HG02884 (cell line): ENCODE measurements at regions not wholly inside any gene's neighbourhood (a gene's known extent, or its start where the extent isn't known, plus 50 kb on each side); places are given as distances from the start of the nearest gene placed in this dataset.
"Not testable (repeated sequence)": the region's sequence is repeated elsewhere in the genome, so short reads cannot be mapped to it uniquely, and the experiment has no call there.

ENCODE experiments used
- ATAC-seq: cut with Tn5 transposase; IDR thresholded peaks from one replicate; pipeline ENCODE4 v1.9.1; 2021; ENCODE audit warnings: mild to moderate bottlenecking, moderate library complexity; ENCODE audit not compliant: unreplicated experiment

- no peak for ATAC-seq
Observed at GRCh38 chr2:72032481-72033041, 115.1 kb downstream of the CYP26B1 start.

GRCh38 chr2:72031346-72032110, 116.1 kb downstream of the CYP26B1 start:
- ATAC-seq, result no peak

DNA sequence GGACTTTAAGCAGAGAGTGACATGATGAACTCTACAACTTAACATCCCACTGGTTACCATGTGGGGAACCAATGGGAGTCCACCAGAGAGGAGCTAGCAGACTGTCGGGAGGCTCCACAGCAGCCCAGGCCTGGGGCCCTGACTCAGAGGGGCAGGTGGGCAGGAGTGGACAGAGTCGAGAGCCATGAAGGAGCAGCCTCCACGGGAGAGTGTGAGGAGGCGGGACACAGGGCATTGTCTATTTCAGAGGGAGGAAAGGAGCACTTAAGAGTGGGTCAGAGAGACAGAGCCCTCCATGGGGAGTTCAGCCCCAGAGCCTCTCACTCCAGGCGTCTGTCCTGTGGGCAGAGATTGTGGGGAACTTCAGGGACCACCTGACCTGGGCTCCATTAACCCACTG, 118.7 kb downstream of the CYP26B1 start:
- ATAC-seq, result no peak

- ATAC-seq, result no peak
Observed at GRCh38 chr2:72028351-72028995, 119.2 kb downstream of the CYP26B1 start.

DNA sequence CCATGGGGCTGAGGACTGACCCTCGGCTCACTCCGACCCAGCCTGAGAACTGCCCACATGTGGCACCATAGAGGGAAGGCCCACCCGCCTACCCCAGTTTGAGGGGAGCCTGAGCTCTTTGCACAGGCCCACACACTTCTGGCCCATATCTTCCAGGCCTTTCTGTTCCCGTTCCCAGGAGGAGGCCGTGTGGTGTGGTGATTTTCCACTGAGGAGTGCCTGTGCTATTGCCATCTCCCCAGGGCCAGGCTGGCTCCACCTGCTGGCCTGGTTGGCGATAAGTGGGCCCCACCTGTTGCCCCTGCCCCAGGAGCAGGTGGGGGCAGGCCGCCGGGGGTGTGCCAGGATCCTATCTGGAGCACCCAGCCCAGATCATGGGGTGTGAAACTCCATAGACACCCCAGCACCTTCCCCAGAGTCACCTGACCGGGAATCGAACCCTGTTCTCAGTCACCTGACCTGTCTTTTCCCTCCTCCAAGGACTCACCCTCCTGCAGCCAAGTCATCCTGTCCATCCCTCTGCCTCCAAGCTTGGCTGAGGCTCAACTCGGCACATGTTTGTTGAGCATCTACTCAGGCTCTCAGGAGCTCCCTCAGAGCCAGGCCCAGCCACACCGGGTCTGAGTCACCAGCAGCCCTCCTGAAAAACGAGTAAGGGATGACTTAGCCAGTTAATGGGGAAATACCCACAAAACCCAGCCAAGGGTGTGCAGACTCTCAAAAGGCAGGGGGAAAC, 120.1 kb downstream of the CYP26B1 start:
- no peak for ATAC-seq

DNA sequence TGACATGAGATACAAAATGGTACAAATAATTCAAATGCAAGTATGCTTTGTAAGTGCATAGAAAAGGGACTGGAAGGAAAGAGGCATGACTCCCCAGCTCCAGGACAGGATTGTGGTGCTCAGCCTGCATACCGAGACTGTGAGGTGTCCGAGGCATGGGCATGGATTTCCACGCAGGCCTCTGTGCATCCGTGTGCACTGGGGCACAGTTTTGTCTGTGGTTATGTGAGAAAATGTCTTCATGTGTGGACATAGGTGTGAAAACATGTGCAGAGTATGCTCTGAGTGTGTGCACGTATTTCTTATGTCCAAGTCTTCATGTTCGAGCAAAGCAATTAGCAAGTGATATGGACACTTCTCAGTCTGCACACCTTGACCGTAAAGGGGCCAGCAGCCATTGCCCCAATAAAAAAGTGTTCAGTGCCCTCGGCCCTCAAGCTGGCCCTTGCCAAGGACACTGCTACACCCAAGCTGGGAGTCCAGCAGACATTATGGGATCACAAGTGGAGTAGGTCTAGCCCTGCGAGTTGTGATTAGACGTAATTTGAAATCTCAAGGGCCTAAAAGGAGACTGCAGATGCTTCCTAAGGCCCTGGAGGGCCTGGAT, 120.7 kb downstream of the CYP26B1 start:
- ATAC-seq, result no peak

GRCh38 chr2:72024451-72025175, 123.0 kb downstream of the CYP26B1 start:
- no peak for ATAC-seq

DNA sequence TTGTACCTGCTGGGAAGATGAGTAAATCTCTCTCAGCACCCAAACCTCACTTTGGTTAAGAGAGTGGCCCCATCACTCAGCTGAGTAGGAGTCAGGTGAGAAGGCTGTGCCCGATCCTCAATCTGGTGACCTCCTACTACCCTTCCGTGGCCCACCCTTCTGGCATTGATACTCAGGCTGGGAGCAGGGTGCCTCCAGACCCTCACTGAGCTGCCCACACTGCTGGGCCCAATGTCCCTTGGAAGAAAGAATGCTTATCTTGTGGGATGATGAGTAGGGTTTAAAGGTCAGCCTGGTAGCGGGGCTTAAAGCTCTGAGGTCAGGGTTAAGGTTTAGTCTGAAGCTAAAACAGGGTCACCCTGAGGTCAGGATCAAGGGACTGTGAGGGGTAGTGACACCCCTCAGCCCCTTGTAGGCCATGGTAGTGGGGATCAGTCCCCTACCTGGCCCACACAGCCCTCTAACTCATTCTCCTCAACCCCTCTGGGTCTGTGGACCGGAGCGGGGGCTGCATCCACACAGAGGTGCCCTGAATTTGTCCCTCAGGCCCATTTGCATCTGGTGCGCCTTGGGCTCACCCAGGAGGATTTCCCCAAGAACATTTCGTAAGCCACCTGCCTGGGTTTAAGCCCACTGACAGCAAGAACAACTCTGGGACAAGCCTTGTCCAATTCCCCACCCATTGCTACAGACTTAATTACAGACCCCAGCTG, 123.8 kb downstream of the CYP26B1 start:
- ATAC-seq, result no peak

GRCh38 chr2:72021371-72021770, 126.3 kb downstream of the CYP26B1 start:
- ATAC-seq, result not testable (repeated sequence)

- no peak for ATAC-seq
Observed at GRCh38 chr2:72015266-72015665, 132.4 kb downstream of the CYP26B1 start.

DNA sequence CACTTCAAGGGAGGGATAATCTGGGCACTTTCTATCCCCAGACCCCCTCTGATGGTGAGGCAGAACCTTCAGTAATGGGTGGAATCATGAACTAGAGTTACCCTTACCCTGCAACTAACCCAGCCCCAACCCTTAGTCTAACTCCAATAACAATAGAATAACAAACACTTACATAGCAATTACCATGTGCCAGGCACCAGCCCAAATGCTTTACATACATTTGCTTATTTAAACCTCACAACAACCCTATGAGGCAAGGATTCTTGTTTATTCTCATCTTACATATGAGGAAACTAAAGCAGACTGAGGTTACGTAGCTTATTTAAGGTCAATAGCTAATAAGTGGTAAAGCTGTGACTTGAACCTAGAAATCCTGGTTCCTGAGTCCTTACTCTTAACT, 132.8 kb downstream of the CYP26B1 start:
- no peak for ATAC-seq

DNA sequence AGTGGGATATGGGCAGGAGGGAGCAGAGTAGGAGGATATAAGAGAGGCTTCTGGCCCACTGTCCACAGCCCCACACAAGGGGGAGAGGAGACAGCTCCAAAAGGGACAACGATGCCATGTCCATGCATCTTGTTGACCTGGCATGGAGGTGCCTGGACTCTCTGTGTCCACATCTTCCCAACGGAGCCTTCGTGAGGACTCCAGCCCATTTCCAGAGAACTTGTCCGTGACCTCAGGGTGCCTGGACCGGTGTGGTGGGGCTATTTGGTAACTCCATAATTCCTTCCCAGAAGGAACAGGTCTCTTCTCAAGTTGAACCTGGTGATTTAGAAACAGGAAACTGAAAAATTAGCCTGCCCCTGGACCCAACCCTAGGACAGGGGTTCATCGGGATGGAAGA, 133.9 kb downstream of the CYP26B1 start:
- no peak for ATAC-seq

- ATAC-seq, result no peak
Observed at GRCh38 chr2:72012886-72013574, 134.6 kb downstream of the CYP26B1 start.

DNA sequence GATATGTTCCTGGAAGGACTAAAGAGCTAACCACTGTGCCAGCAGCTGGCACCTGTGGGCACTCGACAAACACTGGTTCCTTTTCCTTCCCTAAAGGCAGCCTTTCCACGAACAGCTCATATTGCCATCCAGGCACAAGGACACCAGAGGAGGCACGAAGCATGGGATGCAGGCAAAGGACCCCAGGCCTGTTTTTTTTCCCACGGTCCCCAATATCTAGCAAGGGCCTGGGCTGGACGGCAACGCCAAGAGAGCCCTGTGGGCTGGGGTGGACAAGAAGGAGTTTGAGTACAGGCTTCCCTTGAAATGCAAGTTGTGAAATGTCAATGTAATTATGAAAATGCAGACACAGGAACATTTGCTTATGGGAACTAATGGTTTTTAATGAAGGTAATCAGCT, 135.9 kb downstream of the CYP26B1 start:
- ATAC-seq, result no peak

DNA sequence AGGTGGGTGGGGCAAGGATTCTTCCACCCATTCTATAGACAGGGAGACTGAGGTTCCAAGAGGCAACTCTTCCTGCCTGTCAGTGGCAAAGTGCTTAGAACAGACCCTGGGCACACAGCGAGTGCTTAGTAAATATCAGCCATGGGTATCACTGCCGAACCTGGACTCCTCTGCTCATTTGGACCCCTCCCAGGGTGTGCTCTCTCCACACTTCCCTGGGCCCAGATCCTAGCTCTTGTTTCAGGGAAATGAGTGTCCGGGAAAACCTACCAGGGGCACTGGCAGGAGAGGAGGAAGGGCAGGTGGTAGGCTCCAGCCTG, 136.3 kb downstream of the CYP26B1 start:
- no peak for ATAC-seq

DNA sequence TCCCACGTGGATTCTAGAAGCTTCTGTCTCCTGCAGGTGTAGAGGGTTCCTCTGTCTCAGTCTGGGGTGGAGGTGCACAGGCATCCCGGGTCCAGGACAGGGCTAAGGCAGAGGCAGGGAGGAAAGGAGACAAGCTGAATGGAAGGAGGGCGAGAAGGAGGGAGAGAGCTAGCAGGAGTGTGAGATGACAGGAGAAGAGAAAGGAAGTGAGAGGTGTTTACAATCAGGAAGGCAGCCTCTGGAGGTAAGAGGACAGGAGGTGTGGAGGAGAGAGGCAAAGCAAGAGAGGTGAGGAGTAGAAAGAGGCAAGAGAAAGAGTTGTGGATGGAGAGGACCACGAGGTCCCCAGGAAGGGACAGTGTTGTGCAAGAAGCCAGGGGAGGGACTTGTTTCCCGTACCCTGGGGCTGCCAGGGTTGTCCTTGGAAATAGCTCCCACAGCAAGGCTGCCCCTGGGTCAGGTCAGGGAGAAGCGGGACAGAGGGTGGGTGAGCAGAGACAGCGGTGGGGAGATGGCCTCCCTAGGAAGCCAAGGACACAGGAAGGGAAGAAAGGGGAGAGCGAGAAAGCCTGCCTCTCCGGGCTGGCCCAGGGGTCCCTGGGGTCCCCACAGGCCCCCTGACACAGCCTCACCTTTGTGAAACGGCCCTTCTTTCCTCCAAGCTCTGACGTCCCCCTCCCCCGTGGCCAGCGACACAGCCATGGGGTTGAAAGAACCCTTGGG, 136.9 kb downstream of the CYP26B1 start:
- ATAC-seq, result no peak

DNA sequence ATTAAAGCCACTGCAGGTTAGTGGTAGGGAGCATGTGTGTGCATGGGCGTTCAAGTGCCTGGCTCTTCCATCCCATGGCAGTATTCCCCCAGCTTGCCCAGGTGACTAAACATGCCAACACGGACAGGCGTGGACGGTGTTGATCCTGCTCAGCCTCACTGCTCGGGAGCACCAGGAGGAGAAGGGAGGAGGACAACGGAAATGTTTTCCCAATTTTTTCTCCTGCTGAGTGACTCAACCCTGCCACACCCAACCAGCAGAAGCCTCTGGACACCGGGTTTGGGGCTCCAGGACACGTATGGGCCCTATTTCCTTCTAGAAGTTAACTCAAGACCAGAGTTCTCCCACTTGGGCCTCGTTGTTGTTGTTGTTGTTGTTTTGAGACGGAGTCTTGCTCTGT, 139.1 kb downstream of the CYP26B1 start:
- ATAC-seq, result no peak

DNA sequence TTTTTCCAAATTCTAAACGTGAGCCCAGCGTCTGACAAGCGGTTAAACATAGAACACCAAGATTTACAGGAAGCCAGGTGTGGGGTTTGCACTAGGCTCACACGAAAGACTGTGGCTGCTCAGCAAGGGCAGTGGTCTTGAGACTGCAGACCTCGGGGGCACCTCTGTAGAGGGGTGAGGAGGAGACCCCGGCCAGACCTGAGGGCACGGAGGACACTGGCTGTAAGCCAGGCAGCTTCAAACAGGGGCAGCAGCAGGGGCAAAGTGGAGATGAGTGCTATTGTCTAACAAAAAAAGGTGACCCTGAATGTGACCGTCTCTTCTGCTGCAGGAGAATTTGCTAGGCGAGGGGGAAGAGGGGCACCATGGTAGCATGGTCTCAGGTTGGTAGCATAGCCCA, 140.3 kb downstream of the CYP26B1 start:
- no peak for ATAC-seq

- ATAC-seq, result no peak
Observed at GRCh38 chr2:72006188-72006736, 141.4 kb downstream of the CYP26B1 start.
